H1 (cell line): ENCODE measurements at regions not wholly inside any gene's neighbourhood (a gene's known extent, or its start where the extent isn't known, plus 50 kb on each side); places are given as distances from the start of the nearest gene placed in this dataset.

Source experiments
- CTCF ChIA-PET: fragments of 300-600 bp; sonication (Branson Sonifier 250); formaldehyde crosslinking; loops from one replicate; lab custom pipeline; 2021; ENCODE audit not compliant: partially characterized antibody; lab: Charles Lee
- POLR2A ChIA-PET: fragments of 300-600 bp; sonication (Branson Sonifier 250); formaldehyde crosslinking; loops from one replicate; lab custom pipeline; 2021; ENCODE audit warnings: inconsistent platforms; ENCODE audit not compliant: partially characterized antibody; lab: Charles Lee
- DNase-seq, 2 experiments: peaks; one replicate each; pipeline versions ENCODE4 v3.0.0 to v3.0.0-alpha.2; 2010 to 2022; ENCODE audit warnings: low spot score in 2 of 2, low read depth in 1 of 2, mixed read lengths in 1 of 2
- FAIRE-seq: peaks from 2 replicates; lab custom pipeline; 2011; peaks lifted over from hg19 to GRCh38; lab: Jason Lieb, UNC
- H2AFZ ChIP-seq: 2 replicates; pipeline ENCODE4 v1.8.1; 2012; ENCODE audit warnings: low read length, inconsistent platforms
- H2AK5ac ChIP-seq: 2 replicates; pipeline ENCODE4 v1.6.1; 2013; ENCODE audit warnings: low read depth, low read length
- H2BK120ac ChIP-seq: replicated peaks from 2 replicates; pipeline ENCODE3; 2013; ENCODE audit warnings: low read depth, low read length, inconsistent platforms
- H2BK12ac ChIP-seq: 2 replicates; pipeline ENCODE4 v1.6.1; 2013; ENCODE audit warnings: low read depth, low read length
- H2BK15ac ChIP-seq: 2 replicates; pipeline ENCODE4 v1.6.1; 2013; ENCODE audit warnings: low read length
- H2BK20ac ChIP-seq: 2 replicates; pipeline ENCODE4 v1.6.1; 2013; ENCODE audit warnings: low read length
- H2BK5ac ChIP-seq: 2 replicates; pipeline ENCODE4 v1.6.1; 2013; ENCODE audit warnings: low read depth, low read length
- H3K14ac ChIP-seq: 2 replicates; pipeline ENCODE4 v1.6.1; 2013; ENCODE audit warnings: inconsistent platforms; ENCODE audit not compliant: insufficient read length
- H3K18ac ChIP-seq: 2 replicates; pipeline ENCODE4 v1.6.1; 2013; ENCODE audit warnings: low read length; ENCODE audit errors: extremely low read depth
- H3K23ac ChIP-seq: 2 replicates; pipeline ENCODE4 v1.6.1; 2013; ENCODE audit warnings: inconsistent platforms; ENCODE audit not compliant: insufficient read length
- H3K23me2 ChIP-seq: 2 replicates; pipeline ENCODE4 v1.6.1; 2013; ENCODE audit warnings: low read depth, low read length
- H3K27ac ChIP-seq: 2 replicates; pipeline ENCODE4 v1.6.1; 2011; ENCODE audit warnings: low read depth, low read length, inconsistent platforms
- H3K27me3 ChIP-seq, 4 experiments: replicated peaks in 1 of 4; 1 replicate in 1 of 4; 2 replicates in 3 of 4; pipeline versions ENCODE4 v1.6.1 to v1.8.1; 2011 to 2013; ENCODE audit warnings: low read length in 3 of 4, mild to moderate bottlenecking in 3 of 4, inconsistent platforms in 2 of 4, mixed read lengths in 2 of 4, moderate library complexity in 1 of 4; ENCODE audit not compliant: control insufficient read depth in 3 of 4, insufficient read depth in 3 of 4; ENCODE audit errors: extremely low read depth in 1 of 4
- H3K36me3 ChIP-seq, 4 experiments: 2 replicates each; pipeline versions ENCODE4 v1.6.1 to v1.8.1; 2011 to 2013; ENCODE audit warnings: mild to moderate bottlenecking in 4 of 4, low read length in 3 of 4, moderate library complexity in 2 of 4, control low read depth in 1 of 4, inconsistent platforms in 1 of 4; ENCODE audit not compliant: insufficient read depth in 4 of 4, control insufficient read depth in 2 of 4
- H3K4ac ChIP-seq: replicated peaks from 2 replicates; pipeline ENCODE3; 2013; ENCODE audit warnings: low read length, low read depth, mixed read lengths, inconsistent platforms; ENCODE audit not compliant: insufficient read length
- H3K4me1 ChIP-seq, 4 experiments: replicated peaks in 1 of 4; 1 replicate in 1 of 4; 2 replicates in 3 of 4; pipeline versions ENCODE4 v1.6.1 to v1.8.1; 2011 to 2013; ENCODE audit warnings: low read length in 3 of 4, inconsistent platforms in 2 of 4, mixed read lengths in 1 of 4; ENCODE audit not compliant: insufficient read depth in 4 of 4, control insufficient read depth in 3 of 4
- H3K4me2 ChIP-seq, 2 experiments: 2 replicates each; pipeline versions ENCODE4 v1.6.1 to v1.8.1; 2011 to 2013; ENCODE audit warnings: low read depth in 2 of 2, low read length in 2 of 2, control low read depth in 1 of 2, inconsistent platforms in 1 of 2, mild to moderate bottlenecking in 1 of 2; ENCODE audit not compliant: insufficient read depth in 1 of 2
- H3K4me3 ChIP-seq, 4 experiments: fragments of 200-600, 300-600 bp in 1 of 4; sonication (generic), shearing (Covaris generic), sonication (Bioruptor Twin) in 1 of 4; 2 replicates each; pipeline versions ENCODE4 v1.5.1 to v1.8.1; 2011 to 2016; ENCODE audit warnings: low read length in 4 of 4, low read depth in 3 of 4, control low read depth in 2 of 4, inconsistent platforms in 2 of 4, mild to moderate bottlenecking in 2 of 4, mixed read lengths in 1 of 4, moderate library complexity in 1 of 4; ENCODE audit not compliant: insufficient read depth in 2 of 4; ENCODE audit errors: extremely low read depth in 1 of 4
- H3K56ac ChIP-seq: replicated peaks from 2 replicates; pipeline ENCODE3; 2013; ENCODE audit warnings: low read depth, mild to moderate bottlenecking, mixed read lengths, low read length, inconsistent platforms; ENCODE audit not compliant: insufficient read length
- H3K79me1 ChIP-seq: 2 replicates; pipeline ENCODE4 v1.6.1; 2013; ENCODE audit warnings: low read depth, low read length, control low read depth
- H3K79me2 ChIP-seq, 2 experiments: 2 replicates each; pipeline versions ENCODE4 v1.6.1 to v1.8.1; 2012 to 2013; ENCODE audit warnings: low read length in 2 of 2, mild to moderate bottlenecking in 2 of 2, inconsistent platforms in 1 of 2; ENCODE audit not compliant: insufficient read depth in 2 of 2, control insufficient read depth in 1 of 2
- H3K9ac ChIP-seq, 4 experiments: replicated peaks in 1 of 4; 1 replicate in 1 of 4; 2 replicates in 3 of 4; pipeline versions ENCODE4 v1.6.1 to v1.8.1; 2011 to 2013; ENCODE audit warnings: low read depth in 3 of 4, low read length in 3 of 4, control low read depth in 2 of 4, mild to moderate bottlenecking in 2 of 4, moderate library complexity in 2 of 4, inconsistent platforms in 1 of 4; ENCODE audit errors: extremely low read depth in 1 of 4
- H3K9me3 ChIP-seq, 2 experiments: 2 replicates each; pipeline versions ENCODE4 v1.6.1 to v1.8.1; 2012 to 2013; ENCODE audit warnings: mild to moderate bottlenecking in 2 of 2, moderate library complexity in 2 of 2, control low read depth in 1 of 2, inconsistent platforms in 1 of 2, low read depth in 1 of 2, low read length in 1 of 2, mixed read lengths in 1 of 2; ENCODE audit not compliant: insufficient read depth in 2 of 2
- H4K20me1 ChIP-seq, 2 experiments: replicated peaks in 1 of 2; 2 replicates each; pipeline versions ENCODE3 to v1.8.1; 2011 to 2013; ENCODE audit warnings: inconsistent platforms in 2 of 2, low read length in 2 of 2, mild to moderate bottlenecking in 1 of 2; ENCODE audit not compliant: insufficient read depth in 2 of 2, control insufficient read depth in 1 of 2
- H4K5ac ChIP-seq: 2 replicates; pipeline ENCODE4 v1.6.1; 2013; ENCODE audit warnings: low read length, low read depth, mixed read lengths, inconsistent platforms; ENCODE audit not compliant: insufficient read length
- H4K8ac ChIP-seq: 2 replicates; pipeline ENCODE4 v1.8.0; 2013; ENCODE audit warnings: mild to moderate bottlenecking, moderate library complexity, low read length, inconsistent platforms; ENCODE audit not compliant: insufficient read depth; ENCODE audit errors: extremely low read depth
- H4K91ac ChIP-seq: replicated peaks from 2 replicates; pipeline ENCODE3; 2013; ENCODE audit warnings: low read length, mixed read lengths, inconsistent platforms; ENCODE audit not compliant: insufficient read length
- ATF3 ChIP-seq: IDR thresholded peaks from 2 replicates; pipeline ENCODE4 v1.6.1; 2011; ENCODE audit warnings: low read depth, mild to moderate bottlenecking, low read length; ENCODE audit not compliant: insufficient read depth
- HDAC2 ChIP-seq, 2 experiments: fragments of 300-600 bp in 1 of 2; sonication (generic) in 1 of 2; IDR thresholded peaks; 2 replicates each; pipeline ENCODE4 v1.6.1; 2011 to 2012; ENCODE audit warnings: low read depth in 2 of 2, low read length in 2 of 2, mild to moderate bottlenecking in 2 of 2, moderate library complexity in 2 of 2, borderline replicate concordance in 1 of 2, inconsistent platforms in 1 of 2
- KDM4A ChIP-seq: IDR thresholded peaks from one replicate; pipeline ENCODE4 v1.7.1; 2012; ENCODE audit warnings: low read depth, mild to moderate bottlenecking, moderate library complexity, low read length, inconsistent platforms; ENCODE audit not compliant: severe bottlenecking
- POLR2A ChIP-seq, 2 experiments: IDR thresholded peaks; 1 replicate in 1 of 2; 2 replicates in 1 of 2; pipeline ENCODE4 v1.6.1; 2011; ENCODE audit warnings: low read depth in 2 of 2, low read length in 2 of 2, mild to moderate bottlenecking in 2 of 2; ENCODE audit errors: control extremely low read depth in 1 of 2
- RNF2 ChIP-seq: fragments of 200-900, 300-1000 bp; sonication (generic); IDR thresholded peaks from 2 replicates; pipeline ENCODE4 v1.7.1; 2016; ENCODE audit warnings: borderline replicate concordance, low read depth, mild to moderate bottlenecking, antibody characterized with exemption, low read length; ENCODE audit not compliant: poor library complexity, severe bottlenecking; ENCODE audit errors: missing control alignments
- SIRT6 ChIP-seq: IDR thresholded peaks from one replicate; pipeline ENCODE4 v1.7.1; 2012; ENCODE audit warnings: low read length, inconsistent platforms
- SUZ12 ChIP-seq: fragments of 200-600 bp; sonication (generic); IDR thresholded peaks from 2 replicates; pipeline ENCODE4 v1.6.1; 2012; ENCODE audit warnings: mild to moderate bottlenecking, inconsistent platforms, low read length, moderate library complexity, mixed read lengths
- WGBS, 2 experiments: shearing (Covaris generic) in 1 of 2; methylation state at CpG; one replicate each; pipeline versions ENCODE4 v1.1.6 to v1.1.7; 2013 to 2015; ENCODE audit warnings: low lambda C conversion rate in 2 of 2, mixed read lengths in 2 of 2, inconsistent platforms in 1 of 2, low coverage in 1 of 2, missing lambda C conversion rate in 1 of 2; ENCODE audit not compliant: insufficient replicate concordance in 2 of 2, insufficient coverage in 1 of 2, insufficient read length in 1 of 2; ENCODE audit errors: extremely low coverage in 1 of 2, missing lambda C conversion rate in 1 of 2; 5-methylcytosine and 5-hydroxymethylcytosine counted together

- Histone ChIP-seq H3K4ac (no peak overlapping the region), H2AK5ac (no peak overlapping the region), H3K79me2 (no peaks in the 10 kb centered on the region), H3K9me3 (no peaks in the 10 kb centered on the region), H2BK5ac (no peak overlapping the region), H3K4me2 (no peak overlapping the region), H3K23me2 (no peaks in the 10 kb centered on the region), H4K5ac (no peak overlapping the region), H3K23ac (no peak overlapping the region), H4K91ac (no peak overlapping the region), H3K4me1 (no peaks in the 10 kb centered on the region), H3K9ac (no peak overlapping the region), H3K27me3 (no peaks in the 10 kb centered on the region), H4K20me1 (no peaks in the 10 kb centered on the region), H2AFZ (no peak overlapping the region), H3K18ac (no peak overlapping the region), H3K14ac (no peak overlapping the region), H3K56ac (no peak overlapping the region), H3K79me1 (no peaks in the 10 kb centered on the region), H4K8ac (no peak overlapping the region), H3K4me3 (no peak overlapping the region), H3K27ac (no peak overlapping the region), H2BK15ac (no peak overlapping the region), H2BK120ac (no peak overlapping the region), H2BK20ac (no peak overlapping the region), H2BK12ac (no peak overlapping the region), H3K36me3 (no peaks in the 10 kb centered on the region)
- no peak for TF ChIP-seq SUZ12
- no peak for TF ChIP-seq RNF2
- no peak for TF ChIP-seq ATF3
- TF ChIP-seq KDM4A, result no peak
- TF ChIP-seq POLR2A (IDR thresholded peaks at IDR 0.05; ENCODE audit: control extremely low read depth in 1 of 2, low read depth in 2 of 2, low read length in 2 of 2), result no peak
- TF ChIP-seq SIRT6, result no peak
- TF ChIP-seq HDAC2 (IDR thresholded peaks at IDR 0.05; ENCODE audit: borderline replicate concordance in 1 of 2, low read depth in 2 of 2, low read length in 2 of 2), result no peak
- WGBS, 2 experiments, result 90% methylated on average over 7 of the region's 7 CpGs; no CpG with 5 or more reads in 1 of the 2 experiments
- FAIRE-seq, result no peak
- no peak for DNase-seq
- ChIA-PET POLR2A (no interaction called here), CTCF (interaction anchor here (1.0 to 1.2 kb wide), 2 partner anchors 8 to 11 kb away, joined by 3 to 4 read pairs; no protein-coding TSS in a partner anchor)
Measured at GRCh38 chr2:198587741-198588140, 783.3 kb downstream of the PLCL1 start.
